KG1 (cell line): ENCODE measurements at regions not wholly inside any gene's neighbourhood (a gene's known extent, or its start where the extent isn't known, plus 50 kb on each side); places are given as distances from the start of the nearest gene placed in this dataset.
"Not testable (repeated sequence)": the region's sequence is repeated elsewhere in the genome, so short reads cannot be mapped to it uniquely, and the experiment has no call there.

Experiments used
- DNase-seq: peaks from one replicate; lab custom pipeline; 2025; lab: John Stamatoyannopoulos, UW

DNA sequence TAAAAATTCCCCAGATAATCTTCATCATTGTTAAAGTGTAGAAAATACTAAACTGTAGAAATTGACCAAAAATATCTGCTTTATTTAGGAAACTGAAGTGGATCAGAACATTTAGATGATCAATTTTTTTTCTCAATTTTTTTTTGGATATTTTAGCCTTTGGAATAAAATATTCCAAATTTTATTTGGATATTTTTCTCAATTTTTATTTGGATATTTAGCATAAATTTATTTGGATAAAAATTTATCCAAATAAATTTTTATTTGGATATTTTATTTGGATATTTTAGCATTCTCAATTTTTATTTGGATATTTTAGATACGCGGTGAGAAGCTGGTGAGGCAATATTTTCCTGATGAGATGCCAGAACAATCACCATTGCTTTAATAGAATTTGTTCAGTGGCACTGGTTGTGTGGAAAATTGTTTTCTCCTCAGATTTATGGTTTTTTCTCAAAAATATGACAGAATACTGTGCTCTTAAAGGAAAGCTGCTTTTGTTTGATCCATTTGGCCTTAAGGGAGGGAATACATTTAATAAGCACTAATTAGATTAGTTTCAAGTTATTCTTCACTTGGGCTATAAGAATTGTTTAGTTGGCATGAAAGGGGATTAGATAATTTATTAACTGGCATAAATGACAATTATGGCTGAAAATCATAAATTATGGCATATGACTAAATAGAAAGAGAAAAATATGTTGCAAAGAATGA, 470.1 kb downstream of the MFSD1 start:
- DNase-seq, result no peak

DNA sequence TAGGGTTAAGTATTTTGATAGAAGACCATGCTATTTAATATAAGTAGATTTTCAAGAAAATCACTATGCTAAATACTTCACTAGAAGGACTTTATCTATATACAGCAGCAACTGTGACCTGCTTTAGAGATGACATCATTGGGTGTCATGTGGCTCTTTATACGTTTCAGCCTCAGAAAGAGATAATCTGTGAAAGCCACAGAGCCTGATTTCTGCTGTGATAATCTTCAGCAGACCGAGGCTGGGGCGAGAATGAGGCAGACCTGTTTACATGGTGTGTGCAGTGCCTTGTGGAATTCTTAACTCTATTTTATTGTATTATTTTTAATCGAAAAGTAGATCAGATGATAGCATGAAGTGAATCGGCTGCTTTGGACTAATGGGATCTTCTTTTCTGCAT, 471.2 kb downstream of the MFSD1 start:
- no peak for DNase-seq

DNA sequence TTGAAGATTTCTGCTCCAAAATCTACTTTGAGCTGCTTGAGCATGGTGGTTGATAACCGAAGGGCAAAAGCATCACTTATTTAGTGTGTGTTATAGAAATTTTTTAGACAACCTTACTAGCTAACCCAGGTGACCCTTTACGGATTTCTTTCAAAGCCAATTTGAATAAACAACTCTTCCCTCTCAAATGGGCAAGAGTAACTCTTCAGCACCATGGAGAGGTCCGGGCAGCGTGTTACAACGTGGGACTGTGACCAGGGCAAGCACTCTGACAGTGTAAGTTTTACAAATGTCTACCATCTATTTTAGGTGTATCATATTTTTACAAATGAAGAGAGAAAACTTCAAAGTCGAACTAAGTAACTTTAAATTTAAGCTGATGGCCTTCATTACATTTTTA, 471.8 kb downstream of the MFSD1 start:
- peak; percentile 9 for DNase-seq

DNA sequence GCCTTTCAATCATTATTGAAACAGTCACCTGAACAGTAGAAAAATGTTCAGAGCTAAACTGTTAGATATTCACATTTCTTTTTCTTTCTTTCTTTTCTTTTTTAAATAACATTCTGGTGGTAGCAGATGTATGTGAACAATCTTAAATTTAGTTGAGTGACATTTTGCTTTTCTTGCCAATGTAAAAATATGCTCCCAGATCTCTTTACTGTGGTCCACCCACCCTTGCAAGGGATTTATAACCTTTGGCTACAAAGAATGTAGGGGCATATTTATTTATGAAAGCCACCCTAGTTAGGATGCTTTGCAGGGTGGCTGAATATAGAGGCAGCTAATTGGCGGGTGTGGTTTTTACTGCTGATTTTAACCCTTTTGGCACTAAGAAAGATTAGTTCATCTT, 473.9 kb downstream of the MFSD1 start:
- DNase-seq, result no peak

DNA sequence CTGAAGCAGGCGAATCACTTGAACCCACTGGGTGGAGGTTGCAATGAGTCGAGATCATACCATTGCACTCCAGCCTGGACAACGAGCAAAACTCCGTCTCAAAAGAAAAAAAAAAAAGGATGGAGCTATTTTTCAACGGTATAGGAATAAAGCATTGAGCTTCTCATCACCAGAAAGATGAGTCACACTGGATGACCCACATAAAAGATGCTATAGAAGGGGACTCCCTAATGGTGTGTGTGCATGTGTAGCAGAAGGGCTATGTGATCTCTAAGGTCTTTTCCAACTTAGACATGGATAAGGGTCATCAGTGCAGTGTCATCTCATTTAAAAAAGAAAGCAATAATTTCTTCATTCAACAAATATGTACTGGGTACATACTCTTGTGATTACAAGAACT, 476.0 kb downstream of the MFSD1 start:
- DNase-seq, result no peak

DNA sequence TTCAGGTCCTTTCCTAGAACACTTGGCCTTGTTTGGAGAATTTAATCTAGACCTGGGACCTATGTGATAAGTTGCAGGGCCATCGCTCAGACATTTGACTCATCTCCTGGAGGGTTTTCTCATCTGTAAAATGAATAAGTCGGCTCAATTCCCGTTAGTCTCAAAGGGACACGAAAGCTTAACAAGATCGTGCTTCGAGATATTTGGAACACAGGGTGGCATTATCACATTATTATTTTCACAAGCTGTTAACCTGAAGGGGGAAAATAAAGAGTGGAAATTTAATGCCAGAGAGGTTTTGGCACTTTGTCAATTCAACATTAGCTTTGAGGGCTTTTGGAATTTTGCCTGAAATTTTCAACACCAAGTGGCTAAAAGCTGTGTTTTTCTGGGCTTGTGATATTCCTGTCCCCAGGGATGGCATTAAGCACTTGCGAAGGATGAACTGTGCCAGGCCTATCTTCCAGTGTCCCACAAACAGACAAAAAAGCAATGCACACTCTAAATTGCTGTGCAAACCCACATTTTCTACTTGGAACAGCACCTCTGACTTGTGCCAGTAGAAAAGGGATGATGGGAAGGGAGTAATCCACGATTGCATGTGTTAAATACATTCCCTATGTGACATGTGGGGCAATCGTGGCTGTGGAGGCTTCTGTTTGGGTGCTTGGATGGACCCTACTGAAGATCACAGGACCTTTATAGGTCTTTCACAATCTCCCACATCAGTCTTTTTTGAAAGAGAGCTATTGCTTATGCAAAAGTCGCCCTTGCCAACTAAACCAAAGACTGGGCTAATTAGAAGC, 478.7 kb downstream of the MFSD1 start:
- DNase-seq, result no peak

DNA sequence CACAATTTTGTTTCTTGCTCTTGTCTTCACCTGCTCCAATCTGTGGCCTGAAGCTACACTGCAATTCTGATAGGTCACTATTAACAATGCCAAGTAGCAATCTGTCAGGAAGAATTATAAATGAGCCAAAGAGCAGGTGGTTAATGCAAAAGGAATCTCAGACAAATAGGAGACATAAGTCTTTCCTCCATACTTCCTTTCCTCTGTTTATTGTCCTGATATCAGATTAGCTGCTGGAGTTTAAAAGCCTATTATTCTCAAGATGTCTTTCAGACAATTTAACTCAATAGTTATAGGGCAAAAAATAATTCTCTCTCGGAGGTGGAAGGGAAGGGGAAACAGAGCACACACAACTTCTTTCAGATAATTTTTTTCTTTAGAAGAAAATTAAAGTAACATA, 491.6 kb downstream of the MFSD1 start:
- no peak for DNase-seq

DNA sequence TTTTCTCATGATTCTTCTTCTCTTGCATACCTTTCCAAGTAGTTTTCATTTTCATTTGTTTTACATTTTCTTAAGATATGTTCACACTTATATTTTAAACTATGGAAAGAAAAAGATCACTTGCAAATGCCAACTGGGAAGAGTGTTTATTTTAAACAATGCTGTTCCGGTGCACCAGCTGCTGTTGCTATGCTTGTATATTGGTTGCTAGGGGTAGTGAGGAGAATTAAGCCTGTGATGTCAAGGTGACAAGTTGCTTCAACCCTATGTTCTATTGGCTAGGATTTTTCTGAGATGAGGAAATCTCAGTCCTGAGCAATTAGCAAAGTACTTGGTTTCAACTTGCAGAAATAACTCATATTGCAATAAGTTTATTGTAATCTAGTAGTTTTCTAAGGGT, 500.1 kb downstream of the MFSD1 start:
- no peak for DNase-seq

DNA sequence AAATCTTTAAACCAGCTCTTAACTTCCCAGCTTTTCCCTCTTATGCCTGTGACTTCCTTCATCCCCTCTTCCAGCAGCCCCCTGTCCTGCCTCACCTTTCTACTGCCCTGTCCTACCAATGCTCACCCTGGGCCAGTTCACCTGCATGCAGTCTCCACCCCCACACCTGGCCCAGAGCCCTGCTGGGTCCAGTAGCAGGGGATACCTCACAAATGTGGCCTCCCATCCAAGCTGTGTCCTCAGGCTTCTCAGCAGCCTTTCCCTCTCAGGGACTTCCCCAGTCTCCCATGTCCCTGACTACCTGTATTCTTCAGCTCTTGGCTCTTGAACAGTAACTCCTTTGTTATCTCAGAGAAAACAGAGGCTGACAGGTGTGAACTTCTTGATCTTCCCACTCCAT, 503.2 kb downstream of the MFSD1 start:
- DNase-seq, result no peak

DNA sequence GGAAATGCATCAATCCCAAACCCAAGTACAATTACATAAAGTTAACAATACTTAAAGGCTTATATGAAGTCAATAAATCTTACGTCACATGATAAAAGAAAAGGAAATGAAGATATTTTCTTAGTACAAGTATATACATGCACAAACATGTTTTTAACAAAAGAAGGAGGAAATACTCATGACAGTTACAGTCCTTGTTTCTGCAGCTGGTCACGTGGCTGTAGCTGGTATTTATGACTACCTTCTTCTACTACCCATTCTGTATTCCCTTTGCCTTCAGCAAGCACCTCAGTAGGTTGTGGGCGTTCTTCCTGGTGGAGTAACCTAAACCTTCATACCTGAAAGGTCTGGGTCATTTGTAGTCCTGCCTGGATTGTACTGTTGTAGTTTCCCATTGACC, 514.9 kb downstream of the MFSD1 start:
- DNase-seq, result not testable (repeated sequence)

DNA sequence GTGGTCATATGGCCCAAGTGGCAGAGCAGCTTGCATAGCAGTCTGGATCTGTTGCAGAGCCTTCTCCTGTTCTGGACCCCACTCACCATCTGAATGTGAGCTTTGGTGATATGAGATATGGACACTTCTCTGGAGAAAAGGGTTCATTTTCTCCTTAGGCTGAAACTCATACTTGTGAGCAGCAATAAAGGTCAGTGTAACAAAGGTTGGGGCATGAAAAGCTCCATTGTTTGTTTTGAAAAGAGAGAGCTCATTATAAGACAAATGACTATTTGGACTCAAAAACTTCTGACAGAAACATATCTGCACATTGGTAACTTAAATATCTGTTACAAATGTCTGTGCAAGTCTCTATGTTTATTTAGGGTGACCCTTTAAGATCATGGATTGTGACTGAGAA, 517.3 kb downstream of the MFSD1 start:
- DNase-seq, result no peak

DNA sequence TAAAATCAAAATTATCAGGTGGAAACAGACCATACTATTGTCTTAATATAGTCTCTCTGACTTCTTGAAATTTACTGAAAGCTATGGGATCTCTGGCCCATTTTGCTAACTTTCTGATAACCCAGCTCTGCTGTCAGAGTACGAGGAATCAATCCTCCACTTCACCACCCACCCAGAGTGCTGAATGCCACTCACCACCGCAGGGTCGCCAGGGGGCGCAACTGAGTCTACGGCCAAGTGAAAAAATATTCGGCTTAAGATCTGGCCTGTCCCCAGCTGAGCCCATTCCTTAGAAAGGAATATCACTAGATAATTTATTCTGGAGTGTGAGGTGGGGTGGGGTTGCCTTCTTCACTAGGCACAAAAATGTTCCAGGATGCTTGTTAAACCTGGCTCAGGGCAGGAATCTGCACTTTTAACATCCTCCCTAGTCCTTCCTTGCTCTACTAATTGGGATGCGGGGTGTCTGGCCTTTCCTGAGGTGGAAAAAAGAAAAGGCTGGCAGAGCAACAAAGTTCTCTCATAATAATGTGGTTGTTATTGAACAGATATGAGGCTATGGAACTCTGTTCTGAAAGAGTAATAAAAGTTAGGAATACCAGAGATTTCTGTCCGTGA, 520.6 kb downstream of the MFSD1 start:
- DNase-seq, result no peak

DNA sequence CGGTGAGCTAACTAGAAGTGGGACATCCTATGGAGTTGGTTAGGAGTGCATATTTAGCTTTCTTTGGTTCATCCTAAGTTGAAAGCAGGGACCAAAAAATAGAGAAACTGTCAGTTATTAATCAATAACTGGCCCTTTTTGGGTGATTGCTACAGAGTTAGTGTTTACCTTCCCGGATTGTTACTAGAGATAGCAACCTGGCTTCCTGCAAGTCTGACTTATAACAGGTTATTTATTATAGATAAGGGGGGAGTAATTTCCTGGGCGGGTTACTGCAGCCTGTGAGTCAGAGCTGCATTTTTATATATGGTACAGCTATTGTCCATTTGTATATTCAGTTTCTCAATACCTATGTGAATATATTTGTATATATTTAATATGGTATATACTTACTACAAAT, 522.0 kb downstream of the MFSD1 start:
- no peak for DNase-seq

DNA sequence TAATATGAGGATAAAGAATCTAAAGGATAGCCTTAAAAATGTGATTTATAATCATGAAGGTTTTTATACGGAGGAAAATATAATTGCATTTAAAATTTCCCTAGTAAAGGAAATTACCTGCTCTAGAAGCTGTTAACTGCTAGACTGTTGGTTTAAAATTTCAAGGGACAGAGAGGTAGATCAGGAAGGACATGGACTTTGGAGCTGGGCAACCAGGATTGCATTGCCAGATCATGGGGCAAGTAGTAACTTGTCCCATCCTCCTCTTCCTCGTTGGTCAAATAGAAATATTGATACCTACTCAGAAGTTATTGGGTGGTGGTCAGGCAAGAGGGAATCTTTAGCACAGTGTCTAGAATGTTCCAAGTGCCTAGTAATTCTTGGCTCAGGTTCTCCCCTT, 525.1 kb downstream of the MFSD1 start:
- no peak for DNase-seq

DNA sequence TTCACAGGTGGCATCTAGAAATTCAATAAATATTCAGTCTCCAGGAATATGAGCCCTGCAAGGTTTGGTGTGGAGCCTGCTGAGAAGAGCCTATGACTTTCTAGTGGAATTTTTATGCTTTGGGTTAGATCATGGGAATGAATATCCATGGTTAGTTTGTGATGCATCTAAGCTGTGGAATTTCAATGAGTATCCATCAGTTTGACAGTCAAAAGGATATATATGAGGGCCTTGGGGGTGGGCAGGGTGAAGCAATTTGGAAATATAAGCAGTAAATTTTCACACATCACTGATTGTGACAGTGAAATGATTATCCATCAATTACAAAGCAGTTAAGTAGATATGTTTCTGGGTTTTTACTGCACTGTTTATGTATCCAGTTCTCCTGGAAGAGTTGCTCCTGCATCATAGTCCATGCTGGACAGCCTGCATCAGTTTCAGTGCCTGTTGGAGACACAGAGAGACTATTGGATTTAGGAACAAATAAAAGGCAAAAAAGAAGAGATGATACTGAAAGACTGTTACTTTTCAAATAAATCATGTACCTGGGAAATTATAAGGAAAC, 530.8 kb downstream of the MFSD1 start:
- no peak for DNase-seq

DNA sequence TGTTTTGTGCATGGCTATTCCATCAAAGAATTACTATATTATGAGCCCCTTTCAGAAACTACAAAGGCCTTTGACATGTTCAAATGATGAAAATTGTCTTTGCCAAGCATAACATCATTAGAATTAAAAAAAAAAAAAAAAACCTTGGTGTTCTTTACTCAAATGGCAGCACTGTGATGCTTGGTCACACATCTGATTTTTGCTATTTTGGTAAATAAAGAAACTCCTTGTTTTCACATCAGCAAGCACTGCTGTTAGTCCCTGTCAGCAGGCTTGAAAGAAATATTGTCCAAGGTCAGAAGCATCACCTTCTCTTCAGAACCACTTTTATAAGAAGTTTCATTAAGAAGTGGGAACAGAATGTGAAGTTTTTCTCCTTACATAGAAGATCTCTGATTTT, 537.3 kb downstream of the MFSD1 start:
- no peak for DNase-seq

DNA sequence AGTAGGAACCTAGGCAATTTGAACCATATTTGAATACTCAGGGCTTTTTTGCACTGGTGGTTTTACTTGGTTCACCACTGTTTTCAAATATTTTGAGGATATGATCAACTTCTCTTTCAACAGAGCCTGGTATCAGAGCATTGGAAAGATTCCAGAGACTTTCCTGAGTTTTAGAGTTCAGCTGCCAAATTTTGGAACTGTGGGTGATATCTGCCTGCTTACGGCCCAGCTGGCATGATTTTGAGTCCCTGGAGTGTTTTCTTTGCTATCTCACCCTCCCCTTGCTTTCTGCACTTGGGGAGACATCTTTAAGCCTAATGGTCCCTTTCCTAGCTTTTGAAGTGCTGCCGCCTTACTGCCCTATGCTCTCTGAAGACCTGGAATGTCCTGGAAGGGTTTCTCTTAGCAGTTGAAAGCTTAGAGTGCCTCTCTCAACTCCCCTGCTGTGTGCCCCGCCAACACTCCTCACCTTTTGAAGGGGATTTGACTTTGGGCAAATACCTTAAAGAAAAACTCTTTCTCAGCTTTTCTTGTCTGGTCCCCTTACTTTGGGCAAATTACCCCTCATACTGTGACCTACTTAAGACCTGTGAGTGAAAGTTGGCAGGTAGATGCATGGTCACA, 539.1 kb downstream of the MFSD1 start:
- no peak for DNase-seq

DNA sequence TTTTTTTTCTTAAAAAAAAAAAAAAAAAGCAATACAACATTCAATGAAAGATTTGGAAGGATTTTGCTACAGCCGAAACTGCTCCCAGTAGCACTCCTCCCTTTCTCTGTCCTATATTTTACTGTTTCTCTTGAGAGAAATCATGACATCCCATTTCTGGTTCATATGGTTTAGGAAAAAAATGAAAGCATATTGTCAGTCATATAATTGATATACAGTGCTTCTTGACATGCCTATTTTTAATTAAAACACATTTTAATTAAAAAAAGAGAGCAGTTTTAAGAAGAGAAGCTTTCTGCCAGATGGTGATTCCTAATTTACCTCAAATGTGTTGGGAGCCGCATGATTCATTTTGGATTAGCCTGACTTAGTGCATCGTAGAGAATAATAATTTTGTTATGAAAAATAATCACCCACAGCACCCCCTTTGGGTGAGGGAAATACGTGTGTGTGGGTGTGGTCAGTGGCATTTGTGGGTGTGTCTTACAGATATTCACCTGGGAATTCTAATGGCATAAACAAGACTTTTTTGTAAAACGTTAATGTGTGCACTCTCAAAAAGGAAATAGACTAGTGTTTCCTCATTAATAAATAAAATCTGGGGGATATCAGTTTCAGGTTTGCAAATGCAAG, 544.5 kb downstream of the MFSD1 start:
- no peak for DNase-seq

DNA sequence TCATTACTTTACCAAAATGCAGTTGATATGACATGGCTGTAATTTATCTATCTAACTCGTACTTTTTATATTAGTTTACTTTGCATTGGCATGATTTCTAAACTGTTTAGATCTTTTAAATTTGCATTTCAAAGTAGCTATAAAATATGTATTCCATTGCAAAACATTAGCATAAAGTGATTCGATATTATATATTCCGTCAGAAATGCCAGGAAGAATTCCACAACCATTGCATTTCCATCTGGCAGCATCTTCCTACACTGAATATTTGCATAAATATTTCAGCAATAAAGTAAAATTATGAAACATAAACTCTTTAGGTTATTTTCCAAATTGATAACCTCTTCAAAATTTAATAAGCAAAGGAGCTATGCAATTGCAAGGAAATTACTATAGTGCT, 546.6 kb downstream of the MFSD1 start:
- DNase-seq, result no peak

DNA sequence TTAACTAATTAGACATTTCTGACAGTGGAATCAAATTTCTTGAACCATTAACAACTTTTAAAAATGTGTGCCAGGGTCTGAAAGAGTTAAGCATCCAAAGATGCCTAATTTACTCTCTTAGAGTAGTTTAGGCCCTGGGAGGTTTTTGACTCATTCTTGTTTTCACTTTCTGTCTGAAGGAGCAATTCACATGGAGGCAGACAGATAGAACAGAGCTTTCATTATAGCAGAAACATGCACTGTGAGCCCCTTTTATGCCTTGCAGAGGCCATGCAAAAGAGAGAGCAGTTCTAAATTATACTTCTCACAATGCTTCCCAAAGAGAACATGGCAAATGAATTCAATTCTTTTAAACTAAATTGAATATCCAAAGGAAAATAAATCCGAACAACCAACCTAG, 554.8 kb downstream of the MFSD1 start:
- no peak for DNase-seq

DNA sequence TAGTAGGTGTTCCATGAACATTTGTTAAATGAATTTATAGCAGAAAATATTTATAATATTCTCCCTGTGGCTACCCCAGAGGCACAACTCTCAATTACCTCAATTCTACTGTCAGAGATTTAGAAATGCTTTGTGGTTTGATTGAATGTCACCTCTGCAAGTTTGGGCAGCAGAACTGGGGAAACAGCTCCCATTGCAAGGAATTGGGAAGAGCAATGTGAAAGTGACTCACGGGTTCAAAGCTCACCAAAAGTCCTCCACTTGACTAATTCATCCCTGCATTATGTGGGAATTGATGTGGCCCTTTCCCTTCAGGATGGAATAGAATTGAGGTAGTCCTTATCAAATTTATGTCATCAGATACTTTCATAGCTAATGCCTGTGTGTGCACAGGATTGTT, 562.7 kb downstream of the MFSD1 start:
- DNase-seq, result no peak

DNA sequence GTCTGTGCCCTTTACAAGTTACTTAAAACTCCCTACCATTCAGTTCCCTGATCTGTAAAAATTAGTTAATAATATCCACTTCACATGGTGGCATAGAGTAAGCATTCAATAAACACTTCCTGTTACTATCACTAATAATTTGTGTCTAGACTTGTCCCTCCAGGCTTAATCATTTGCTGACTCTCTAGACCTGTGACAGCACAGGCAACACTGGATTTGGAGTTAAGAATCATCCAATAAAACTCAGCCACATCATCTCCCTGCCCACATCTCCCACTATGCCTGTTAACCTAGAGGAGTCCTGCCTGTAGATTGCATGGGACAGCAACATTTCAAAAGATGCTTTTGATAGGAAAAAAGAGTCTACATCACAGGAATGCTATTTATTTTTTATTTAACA, 564.6 kb downstream of the MFSD1 start:
- no peak for DNase-seq
